ENCODE measurements at regions not wholly inside any gene's neighbourhood (a gene's known extent, or its start where the extent isn't known, plus 50 kb on each side); places are given as distances from the start of the nearest gene placed in this dataset.

GRCh38 chr6:105821027-105821426 is 265.1 kb upstream of the PRDM1 start:
- TF ChIP-seq, protein P1, sequence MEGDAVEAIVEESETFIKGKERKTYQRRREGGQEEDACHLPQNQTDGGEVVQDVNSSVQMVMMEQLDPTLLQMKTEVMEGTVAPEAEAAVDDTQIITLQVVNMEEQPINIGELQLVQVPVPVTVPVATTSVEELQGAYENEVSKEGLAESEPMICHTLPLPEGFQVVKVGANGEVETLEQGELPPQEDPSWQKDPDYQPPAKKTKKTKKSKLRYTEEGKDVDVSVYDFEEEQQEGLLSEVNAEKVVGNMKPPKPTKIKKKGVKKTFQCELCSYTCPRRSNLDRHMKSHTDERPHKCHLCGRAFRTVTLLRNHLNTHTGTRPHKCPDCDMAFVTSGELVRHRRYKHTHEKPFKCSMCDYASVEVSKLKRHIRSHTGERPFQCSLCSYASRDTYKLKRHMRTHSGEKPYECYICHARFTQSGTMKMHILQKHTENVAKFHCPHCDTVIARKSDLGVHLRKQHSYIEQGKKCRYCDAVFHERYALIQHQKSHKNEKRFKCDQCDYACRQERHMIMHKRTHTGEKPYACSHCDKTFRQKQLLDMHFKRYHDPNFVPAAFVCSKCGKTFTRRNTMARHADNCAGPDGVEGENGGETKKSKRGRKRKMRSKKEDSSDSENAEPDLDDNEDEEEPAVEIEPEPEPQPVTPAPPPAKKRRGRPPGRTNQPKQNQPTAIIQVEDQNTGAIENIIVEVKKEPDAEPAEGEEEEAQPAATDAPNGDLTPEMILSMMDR (IDR thresholded peaks at IDR 0.05; ENCODE audit: low read depth, low read length, missing control alignments): no peak
- H3K4me3 ChIP-seq (ENCODE audit: low read depth, low read length): no peak overlapping the region
- DNase-seq (ENCODE audit: low read depth): no peak

DNA sequence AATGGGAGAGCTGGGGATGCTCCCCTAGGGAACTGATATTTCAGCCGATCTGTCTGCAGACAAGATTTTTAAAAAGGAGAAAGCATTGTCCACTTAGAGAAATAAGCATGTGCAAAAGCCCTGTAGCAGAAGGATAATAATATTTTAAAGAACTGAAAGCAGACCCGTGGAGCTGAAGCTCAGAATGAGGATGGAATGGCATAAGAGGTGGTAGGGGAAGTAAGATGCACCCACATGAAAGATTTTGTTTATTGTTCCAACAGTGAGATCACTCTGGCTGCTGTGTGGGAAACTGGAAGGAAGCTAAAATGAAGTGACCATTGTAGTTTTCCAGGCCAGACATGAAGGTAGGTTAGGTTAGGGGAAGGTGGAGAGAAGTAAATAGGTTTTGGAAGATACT is 266.4 kb upstream of the PRDM1 start:
- no peak for DNase-seq (ENCODE audit: low read depth)
- TF ChIP-seq, protein P1 (IDR thresholded peaks at IDR 0.05; ENCODE audit: low read depth, low read length, missing control alignments): no peak
- H3K4me3 ChIP-seq (ENCODE audit: low read depth, low read length): no peak overlapping the region

- H3K4me3 ChIP-seq (ENCODE audit: low read depth, low read length): no peak overlapping the region
- TF ChIP-seq, protein P1 (IDR thresholded peaks at IDR 0.05; ENCODE audit: low read depth, low read length, missing control alignments): no peak
- DNase-seq (ENCODE audit: low read depth): no peak
These were observed 267.6 kb upstream of the PRDM1 start for GRCh38 chr6:105818505-105818904.

DNA sequence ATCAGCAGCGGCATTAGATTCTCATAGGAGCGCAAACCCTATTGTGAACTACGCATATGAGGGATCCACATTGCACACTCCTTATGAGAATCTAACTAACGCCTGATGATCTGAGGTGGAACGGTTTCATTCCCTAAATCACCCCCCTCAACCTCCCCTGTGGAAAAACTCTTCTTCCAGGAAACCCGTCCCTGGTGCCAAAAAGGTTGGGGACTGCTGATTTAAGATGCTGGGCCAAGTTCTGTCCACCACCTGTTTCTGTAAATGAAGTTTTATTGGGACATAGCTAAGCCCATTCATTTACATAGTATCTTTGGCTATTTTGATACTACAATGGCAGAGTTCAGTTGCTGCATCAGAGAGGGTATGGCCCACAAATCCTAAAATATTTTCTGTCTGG is 268.2 kb upstream of the PRDM1 start:
- TF ChIP-seq, protein P1 (IDR thresholded peaks at IDR 0.05; ENCODE audit: low read depth, low read length, missing control alignments): no peak
- DNase-seq (ENCODE audit: low read depth): no peak
- H3K4me3 ChIP-seq (ENCODE audit: low read depth, low read length): no peak overlapping the region

DNA sequence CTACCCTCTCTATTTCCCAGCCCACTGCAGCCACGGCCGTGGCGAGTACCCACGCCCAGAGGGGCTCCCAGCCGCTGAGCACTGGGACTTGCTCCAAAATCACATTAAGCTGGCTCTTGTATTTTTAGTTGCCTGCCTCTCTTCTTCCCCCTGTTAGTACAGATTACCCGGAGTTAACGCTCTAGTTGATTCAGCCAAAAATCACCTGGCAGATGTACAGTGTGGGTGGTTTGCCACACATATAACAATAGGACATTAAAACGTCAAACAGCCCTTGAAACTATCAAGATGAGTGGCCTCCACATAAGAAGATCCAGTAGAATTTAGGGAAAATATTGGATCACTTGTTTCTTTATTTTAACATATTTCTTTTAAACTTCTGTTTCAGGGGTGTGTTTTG is 268.8 kb upstream of the PRDM1 start:
- TF ChIP-seq, protein P1 (IDR thresholded peaks at IDR 0.05; ENCODE audit: low read depth, low read length, missing control alignments): no peak
- H3K4me3 ChIP-seq (ENCODE audit: low read depth, low read length): no peak overlapping the region
- no peak for DNase-seq (ENCODE audit: low read depth)

DNA sequence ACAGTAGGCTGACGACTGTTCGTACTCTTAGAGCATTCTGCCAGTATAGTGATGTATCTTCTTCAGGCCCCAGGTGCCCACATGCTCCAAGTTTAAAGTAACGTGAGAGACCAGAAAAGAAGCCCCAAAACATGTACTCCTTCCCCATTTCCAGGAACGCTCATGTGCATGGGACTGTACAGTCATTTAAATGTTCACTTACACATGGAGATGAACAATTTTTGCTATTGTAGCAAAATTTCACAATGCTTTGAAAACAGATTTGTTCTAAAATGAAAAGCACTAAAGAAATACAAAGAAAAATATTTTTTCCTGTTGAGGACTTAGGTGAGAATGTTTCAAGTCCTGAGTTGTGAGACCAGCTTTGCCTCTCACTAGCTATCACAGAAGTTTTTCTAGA is 269.3 kb upstream of the PRDM1 start:
- no peak overlapping the region for H3K4me3 ChIP-seq (ENCODE audit: low read depth, low read length)
- TF ChIP-seq, protein P1 (IDR thresholded peaks at IDR 0.05; ENCODE audit: low read depth, low read length, missing control alignments): no peak
- DNase-seq (ENCODE audit: low read depth): no peak

DNA sequence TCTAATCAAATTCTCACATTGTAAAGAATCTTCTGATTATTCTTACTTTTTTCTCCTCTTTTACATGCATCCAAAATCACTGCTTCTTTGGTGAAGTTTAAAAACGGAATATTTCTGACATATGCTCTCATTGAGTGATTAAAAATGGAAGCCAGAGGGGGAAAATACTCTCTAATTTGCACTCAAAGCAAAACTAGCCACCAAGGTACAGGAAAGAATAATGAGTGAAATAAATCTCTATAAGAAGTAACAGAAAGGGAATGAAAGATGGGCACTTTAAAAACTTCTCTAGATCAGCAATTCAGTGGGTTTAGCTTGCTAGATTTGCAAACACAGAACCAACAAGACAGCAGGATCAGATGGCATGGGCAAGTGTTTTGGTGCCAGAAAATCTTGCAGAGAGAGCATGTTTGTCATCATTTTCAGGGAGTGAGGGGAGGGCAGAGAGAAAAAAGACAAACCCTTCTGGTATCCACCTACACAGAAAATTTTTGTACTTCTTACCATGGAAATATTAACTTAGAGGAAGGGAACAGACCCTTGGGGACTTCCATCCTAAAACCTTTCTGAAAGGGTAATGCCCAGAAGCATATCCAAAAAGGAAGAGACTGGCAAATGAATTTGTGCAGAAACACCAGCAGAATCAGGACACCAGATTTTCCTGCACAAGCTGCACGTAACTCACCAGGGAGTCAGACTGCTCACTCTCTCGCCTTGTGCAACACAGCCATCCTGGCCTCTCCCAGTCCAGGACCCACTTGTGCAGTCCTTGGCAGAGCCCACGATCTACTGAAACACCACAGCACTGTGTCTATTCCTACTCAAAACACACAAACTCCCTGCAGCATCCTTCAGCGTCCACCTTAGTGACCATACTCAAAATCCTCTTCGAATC is 270.2 kb upstream of the PRDM1 start:
- H3K4me3 ChIP-seq (ENCODE audit: low read depth, low read length): no peak overlapping the region
- DNase-seq (ENCODE audit: low read depth): no peak
- TF ChIP-seq, protein P1 (IDR thresholded peaks at IDR 0.05; ENCODE audit: low read depth, low read length, missing control alignments): no peak

All from GM12864 (cell line).